GM21390 (cell line): ENCODE measurements at regions not wholly inside any gene's neighbourhood (a gene's known extent, or its start where the extent isn't known, plus 50 kb on each side); places are given as distances from the start of the nearest gene placed in this dataset.
"Not testable (repeated sequence)": the region's sequence is repeated elsewhere in the genome, so short reads cannot be mapped to it uniquely, and the experiment has no call there.

Experiments
- ATAC-seq: cut with Tn5 transposase; IDR thresholded peaks from one replicate; pipeline ENCODE4 v1.9.1; 2021; ENCODE audit not compliant: unreplicated experiment

DNA sequence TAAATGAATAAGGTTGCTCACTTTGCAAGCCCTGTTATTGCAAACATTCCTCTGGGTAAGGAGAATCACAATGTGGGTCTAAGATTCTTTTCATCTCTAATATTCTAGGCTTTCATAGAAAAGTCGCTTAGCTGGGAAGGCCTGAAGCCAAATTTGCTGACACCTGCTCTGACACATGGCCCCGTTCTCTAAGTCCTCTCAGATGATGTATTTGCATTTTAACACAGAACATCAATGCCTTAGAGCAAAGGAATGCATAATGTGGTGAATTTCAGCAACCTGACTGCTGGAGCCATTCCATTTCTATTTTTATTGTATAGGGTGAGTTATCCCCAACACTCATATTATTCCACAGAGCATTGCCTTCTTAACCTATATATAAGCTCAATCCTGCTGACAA, 682.1 kb upstream of the NRP1 start:
- no peak for ATAC-seq

GRCh38 chr10:34015700-34016099, 681.2 kb upstream of the NRP1 start:
- ATAC-seq = no peak

DNA sequence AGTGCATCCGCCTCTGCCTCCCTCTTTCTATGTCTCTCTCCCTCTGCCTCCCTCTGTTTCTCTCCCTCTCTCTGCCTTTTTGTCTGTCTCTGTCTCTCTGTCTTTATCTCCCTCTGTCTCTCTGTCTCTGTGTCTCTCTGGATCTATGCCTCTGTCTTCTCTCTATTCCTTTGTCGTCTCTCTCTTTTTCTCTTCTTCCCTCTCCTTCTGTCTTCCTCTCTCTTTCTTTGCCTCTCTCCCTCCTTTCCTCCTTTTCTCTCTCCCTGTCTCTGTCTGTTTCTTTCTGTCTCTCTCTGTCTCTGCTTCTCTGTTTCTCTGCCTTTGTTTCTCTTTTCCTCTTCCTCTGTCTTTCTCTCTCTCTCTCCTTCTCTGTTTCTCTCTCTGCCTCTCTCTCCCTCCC, 678.8 kb upstream of the NRP1 start:
- ATAC-seq = no peak

- ATAC-seq = no peak
Observed at GRCh38 chr10:34010891-34011290, 676.4 kb upstream of the NRP1 start.

DNA sequence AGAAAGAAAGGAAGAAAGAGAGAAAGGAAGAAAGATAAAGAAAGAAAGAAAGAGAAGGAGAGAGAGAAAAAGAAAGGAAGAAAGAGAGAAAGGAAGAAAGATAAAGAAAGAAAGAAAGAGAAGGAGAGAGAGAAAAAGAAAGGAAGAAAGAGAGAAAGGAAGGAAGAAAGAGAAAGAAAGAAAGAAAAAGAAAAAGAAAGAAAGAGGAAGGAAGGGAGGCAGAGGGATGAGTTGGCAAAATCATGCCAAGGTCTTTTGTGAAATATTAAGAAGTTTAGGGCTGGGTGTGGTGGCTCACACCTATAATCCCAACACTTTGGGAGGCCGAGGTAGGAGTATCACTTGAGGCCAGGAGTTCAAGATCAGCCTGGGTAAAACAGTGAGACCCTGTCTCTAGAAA, 675.8 kb upstream of the NRP1 start:
- not testable (repeated sequence) for ATAC-seq

GRCh38 chr10:34008656-34009055, 674.2 kb upstream of the NRP1 start:
- no peak for ATAC-seq

DNA sequence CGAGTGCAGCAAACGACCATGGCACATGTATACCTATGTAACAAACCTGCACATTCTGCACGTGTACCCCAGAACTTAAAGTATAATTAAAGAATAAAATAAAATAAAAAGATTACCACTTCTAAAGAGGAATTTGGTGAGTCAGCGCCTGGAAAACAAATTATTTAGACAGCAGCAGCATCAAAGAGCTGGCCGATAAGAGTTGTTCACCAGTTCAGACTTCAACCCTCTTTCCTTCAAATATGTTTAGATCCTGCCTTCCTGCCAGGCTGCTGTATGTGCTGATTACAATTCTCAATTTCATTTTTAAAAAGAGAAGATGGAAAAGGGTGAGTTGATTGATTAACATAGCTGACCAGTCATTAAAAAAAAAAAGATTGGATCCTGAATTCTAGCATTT, 672.0 kb upstream of the NRP1 start:
- ATAC-seq = no peak

DNA sequence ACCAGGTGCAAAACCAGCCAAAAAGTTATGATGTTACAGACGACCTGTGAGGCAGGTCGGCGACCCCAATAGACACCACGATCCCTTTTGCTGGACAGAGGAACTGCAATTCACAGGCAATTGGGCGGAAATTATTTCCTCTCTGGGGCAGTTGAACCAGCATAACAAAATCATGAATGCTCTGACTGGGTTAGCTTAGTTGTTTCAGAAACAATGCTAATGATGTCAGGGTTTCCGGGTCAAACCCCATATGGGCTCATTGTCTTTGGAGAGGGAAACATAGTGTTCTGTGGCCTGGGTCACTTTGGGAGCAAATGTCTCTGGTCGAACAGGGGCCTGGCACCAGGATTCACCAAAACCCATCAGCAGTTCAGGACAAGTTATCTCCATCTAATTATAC, 669.1 kb upstream of the NRP1 start:
- ATAC-seq = no peak

DNA sequence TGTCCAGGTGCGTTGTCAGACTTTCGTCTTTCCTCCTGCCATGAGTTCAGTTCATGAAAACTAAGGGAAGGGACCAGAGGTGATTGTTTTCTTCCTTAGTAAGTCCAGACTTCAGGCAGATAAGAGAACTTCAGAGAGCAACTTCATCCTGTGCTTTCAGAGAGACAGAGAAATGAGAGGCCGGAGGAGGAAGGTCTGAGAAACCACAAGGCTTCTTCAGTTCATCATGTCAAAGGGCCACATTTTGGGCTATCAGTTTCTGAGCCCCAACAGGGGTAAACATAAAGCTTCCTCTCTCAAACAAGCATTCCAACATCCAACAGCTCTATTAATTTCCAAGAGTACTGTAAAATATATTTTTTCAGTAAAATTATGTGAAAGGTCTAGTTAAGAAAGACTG, 668.4 kb upstream of the NRP1 start:
- no peak for ATAC-seq

GRCh38 chr10:34001831-34002230, 667.4 kb upstream of the NRP1 start:
- no peak for ATAC-seq

GRCh38 chr10:34001087-34001580, 666.7 kb upstream of the NRP1 start:
- ATAC-seq = no peak

GRCh38 chr10:33993917-33994316, 659.5 kb upstream of the NRP1 start:
- no peak for ATAC-seq

GRCh38 chr10:33991924-33992323, 657.5 kb upstream of the NRP1 start:
- no peak for ATAC-seq

GRCh38 chr10:33986515-33986914, 652.0 kb upstream of the NRP1 start:
- no peak for ATAC-seq

- ATAC-seq = no peak
Observed at GRCh38 chr10:33986016-33986415, 651.5 kb upstream of the NRP1 start.

DNA sequence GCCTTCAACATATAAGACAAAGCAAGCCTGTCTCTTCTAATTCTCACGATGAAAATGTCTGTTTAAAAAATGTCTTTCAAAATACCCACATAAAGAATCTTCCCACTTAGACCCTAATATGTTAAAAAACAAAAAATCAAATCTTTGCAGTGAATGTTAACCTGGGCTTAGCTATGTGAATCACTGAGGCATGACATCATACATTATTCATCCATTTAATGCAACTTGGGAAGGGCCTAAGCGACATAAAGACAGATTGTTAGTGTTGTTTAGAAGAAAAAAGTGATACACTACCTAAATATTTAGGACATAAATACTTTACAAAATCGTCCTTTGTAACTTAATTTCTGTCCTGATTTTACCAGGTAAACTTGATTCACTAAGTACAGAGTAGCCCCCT, 648.5 kb upstream of the NRP1 start:
- ATAC-seq = no peak

DNA sequence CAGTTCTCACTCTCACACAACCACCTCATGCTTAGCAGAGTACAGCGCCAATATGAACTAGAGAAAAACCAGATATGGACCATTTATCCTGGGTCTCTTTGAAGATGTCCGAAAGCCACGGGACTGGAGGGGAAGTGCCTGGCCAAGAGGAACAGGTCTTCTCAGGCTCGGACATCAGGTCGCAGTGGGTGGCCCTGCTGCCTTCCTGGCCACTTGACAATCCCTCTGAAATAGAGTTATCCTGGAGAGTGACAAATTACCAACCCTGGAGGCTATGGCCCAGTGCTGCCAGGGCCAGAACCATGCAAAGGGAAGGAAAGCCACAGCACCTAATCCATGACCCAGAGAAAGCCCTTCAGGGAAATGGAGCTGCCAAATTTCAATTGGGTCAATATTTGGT, 646.8 kb upstream of the NRP1 start:
- ATAC-seq = no peak

DNA sequence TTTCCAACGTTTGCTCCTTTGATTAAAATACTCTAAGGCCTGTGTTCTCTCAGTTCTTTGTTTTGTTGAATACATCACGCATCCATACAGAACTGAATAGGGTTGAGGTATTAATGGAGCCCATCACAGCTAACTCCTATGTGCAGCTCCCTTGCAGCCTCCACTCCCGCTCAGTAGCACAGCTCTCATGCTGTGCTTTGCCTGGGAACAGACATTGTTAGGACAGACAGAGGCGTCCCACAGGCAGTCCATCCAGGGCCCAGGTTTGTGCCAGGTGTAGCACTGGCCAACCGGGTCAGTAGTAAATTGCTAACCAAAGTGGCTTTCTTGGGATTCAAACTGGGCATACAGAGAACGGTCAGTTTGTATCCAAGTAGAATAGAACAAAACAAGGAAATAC, 644.7 kb upstream of the NRP1 start:
- ATAC-seq = no peak

GRCh38 chr10:33975481-33975880, 641.0 kb upstream of the NRP1 start:
- no peak for ATAC-seq

- ATAC-seq = no peak
Observed at GRCh38 chr10:33974976-33975478, 640.6 kb upstream of the NRP1 start.

DNA sequence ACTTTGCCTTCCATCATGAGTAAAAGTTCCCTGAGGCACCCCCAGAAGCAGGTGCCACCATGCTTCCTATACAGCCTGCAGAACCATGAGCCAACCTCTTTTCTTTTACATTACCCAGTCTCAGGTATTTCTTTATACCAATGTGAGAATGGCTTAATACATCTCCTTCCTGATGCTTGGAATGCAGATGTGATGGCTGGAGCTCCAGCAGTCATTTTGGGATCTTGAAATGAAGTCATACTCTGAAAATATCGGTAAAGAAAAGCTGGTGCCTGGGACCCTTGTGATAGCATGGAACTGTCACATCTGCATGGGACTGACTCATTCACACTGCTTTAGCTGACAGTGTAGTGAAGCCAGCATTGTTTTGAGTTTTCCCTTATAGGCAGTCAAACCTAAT, 634.5 kb upstream of the NRP1 start:
- ATAC-seq = no peak

DNA sequence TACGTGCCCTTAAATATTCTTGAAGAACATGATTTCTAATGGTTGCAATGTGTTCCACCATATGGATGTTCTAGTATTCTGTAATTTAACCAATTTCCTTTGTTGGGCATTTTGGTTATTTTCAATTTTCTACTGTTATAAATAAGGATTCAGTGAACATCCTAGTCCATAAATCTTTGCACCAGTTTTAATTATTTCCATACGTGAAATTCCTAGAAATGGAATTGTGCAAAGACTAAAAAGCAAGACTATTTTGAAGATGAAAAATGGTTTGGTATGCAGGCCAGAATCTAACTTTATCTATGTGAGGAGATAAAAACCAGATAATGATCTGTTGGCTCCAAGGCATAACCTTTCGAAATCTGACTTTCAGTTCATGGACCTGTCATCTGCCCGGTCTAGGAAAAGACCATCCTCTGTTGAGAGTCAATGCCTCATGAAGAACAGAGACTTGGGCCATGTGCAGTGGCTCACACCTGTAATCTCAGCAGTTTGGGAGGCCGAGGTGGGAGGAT, 633.2 kb upstream of the NRP1 start:
- ATAC-seq = no peak

DNA sequence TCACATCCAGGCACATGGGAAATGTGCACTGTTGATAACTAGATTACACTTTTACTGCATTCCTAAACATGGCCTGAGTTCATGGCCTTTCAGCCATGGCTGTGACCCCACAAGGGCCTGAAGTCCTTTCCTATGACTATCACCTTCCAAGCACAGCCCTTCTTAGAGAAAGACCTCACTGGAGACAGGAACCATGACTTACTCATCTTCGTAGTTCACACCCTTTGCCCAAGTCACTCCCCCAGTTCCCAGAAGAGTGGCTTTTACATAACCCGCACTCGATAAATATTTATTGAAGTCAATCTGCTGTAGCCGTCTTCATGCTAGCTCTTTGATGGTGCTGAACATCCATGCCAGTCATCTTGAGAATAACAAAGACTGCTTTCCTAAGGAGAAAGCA, 632.5 kb upstream of the NRP1 start:
- ATAC-seq = no peak
